ENCODE measurements at regions not wholly inside any gene's neighbourhood (a gene's known extent, or its start where the extent isn't known, plus 50 kb on each side); places are given as distances from the start of the nearest gene placed in this dataset.
"Not testable (repeated sequence)": the region's sequence is repeated elsewhere in the genome, so short reads cannot be mapped to it uniquely, and the experiment has no call there.

DNA sequence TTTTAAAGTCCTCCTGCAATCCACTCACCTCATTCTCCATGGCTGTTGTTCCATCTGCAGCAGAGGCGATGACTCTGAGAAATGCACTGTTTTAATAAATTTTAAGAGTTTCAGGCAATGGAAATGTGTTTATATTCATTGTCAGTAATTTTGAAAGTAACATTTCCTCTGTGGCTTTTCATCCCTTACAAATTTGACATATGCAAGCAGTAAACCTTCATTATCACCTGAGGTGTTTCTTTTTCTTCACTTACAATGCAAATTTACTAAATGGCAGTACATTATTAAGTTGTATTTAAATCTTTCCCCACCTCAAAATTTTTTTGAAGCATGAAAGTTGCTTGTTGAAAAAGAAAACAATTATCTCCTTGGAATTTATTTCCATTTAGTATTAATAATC is 136.9 kb downstream of the DIRAS2 start:
- no peak for DNase-seq (ENCODE audit: low read depth in 1 of 2, low spot score in 1 of 2)
- in situ Hi-C loops (cut with HindIII; ENCODE audit: low pct_unique_long_range_greater_than_20kb, low sequenced_read_pairs): no loop called here
- TF ChIP-seq JUND (IDR thresholded peaks at IDR 0.05; ENCODE audit: low read depth): no peak

DNA sequence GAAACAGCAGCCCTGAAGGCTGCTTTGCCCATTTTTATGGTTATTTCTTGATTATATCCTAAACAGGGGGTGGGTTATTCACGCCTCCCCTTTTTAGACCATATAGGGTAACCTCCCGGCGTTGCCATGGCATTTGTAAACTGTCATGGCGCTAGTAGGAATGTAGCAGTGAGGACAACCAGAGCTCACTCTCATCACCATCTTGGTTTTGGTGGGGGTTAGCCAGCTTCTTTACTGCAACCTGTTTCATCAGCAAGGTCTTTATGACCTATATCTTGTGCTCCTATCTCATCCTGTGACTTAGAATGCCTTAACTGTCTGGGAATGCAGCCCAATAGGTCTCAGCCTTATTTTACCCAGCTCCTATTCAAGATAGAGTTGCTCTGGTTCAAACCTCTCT is 136.2 kb downstream of the DIRAS2 start:
- DNase-seq (ENCODE audit: low read depth in 1 of 2, low spot score in 1 of 2); in situ Hi-C loops (cut with HindIII; ENCODE audit: low pct_unique_long_range_greater_than_20kb, low sequenced_read_pairs): not testable (repeated sequence)

- in situ Hi-C loops (cut with HindIII; ENCODE audit: low pct_unique_long_range_greater_than_20kb, low sequenced_read_pairs): no loop called here
- no peak for TF ChIP-seq JUND (IDR thresholded peaks at IDR 0.05; ENCODE audit: low read depth)
- no peak for DNase-seq (ENCODE audit: low read depth in 1 of 2, low spot score in 1 of 2)
These were observed 135.0 kb downstream of the DIRAS2 start for GRCh38 chr9:90507621-90508020.

GRCh38 chr9:90508940-90509339 is 133.7 kb downstream of the DIRAS2 start:
- in situ Hi-C loops (cut with HindIII; ENCODE audit: low pct_unique_long_range_greater_than_20kb, low sequenced_read_pairs): no loop called here
- DNase-seq (ENCODE audit: low read depth in 1 of 2, low spot score in 1 of 2): no peak
- no peak for TF ChIP-seq JUND (IDR thresholded peaks at IDR 0.05; ENCODE audit: low read depth)

- in situ Hi-C loops (cut with HindIII; ENCODE audit: low pct_unique_long_range_greater_than_20kb, low sequenced_read_pairs): no loop called here
- no peak for DNase-seq (ENCODE audit: low read depth in 1 of 2, low spot score in 1 of 2)
- no peak for TF ChIP-seq JUND (IDR thresholded peaks at IDR 0.05; ENCODE audit: low read depth)
These were observed 130.9 kb downstream of the DIRAS2 start for GRCh38 chr9:90511711-90512110.

- in situ Hi-C loops (cut with HindIII; ENCODE audit: low pct_unique_long_range_greater_than_20kb, low sequenced_read_pairs): no loop called here
- TF ChIP-seq JUND (IDR thresholded peaks at IDR 0.05; ENCODE audit: low read depth): no peak
- DNase-seq (ENCODE audit: low read depth in 1 of 2, low spot score in 1 of 2): no peak
These were observed 127.7 kb downstream of the DIRAS2 start for GRCh38 chr9:90514877-90515276.

GRCh38 chr9:90515510-90515909 is 127.1 kb downstream of the DIRAS2 start:
- in situ Hi-C loops (cut with HindIII; ENCODE audit: low pct_unique_long_range_greater_than_20kb, low sequenced_read_pairs): no loop called here
- no peak for DNase-seq (ENCODE audit: low read depth in 1 of 2, low spot score in 1 of 2)
- TF ChIP-seq JUND (IDR thresholded peaks at IDR 0.05; ENCODE audit: low read depth): no peak

- in situ Hi-C loops (cut with HindIII; ENCODE audit: low pct_unique_long_range_greater_than_20kb, low sequenced_read_pairs): no loop called here
- DNase-seq (ENCODE audit: low read depth in 1 of 2, low spot score in 1 of 2): peak in 1 of 2 experiments; percentile 60
- TF ChIP-seq JUND (IDR thresholded peaks at IDR 0.05; ENCODE audit: low read depth): no peak
These were observed 125.5 kb downstream of the DIRAS2 start for GRCh38 chr9:90517103-90517502.

GRCh38 chr9:90521811-90522570 is 120.6 kb downstream of the DIRAS2 start:
- TF ChIP-seq JUND (IDR thresholded peaks at IDR 0.05; ENCODE audit: low read depth): no peak
- in situ Hi-C loops (cut with HindIII; ENCODE audit: low pct_unique_long_range_greater_than_20kb, low sequenced_read_pairs): no loop called here
- DNase-seq (ENCODE audit: low read depth in 1 of 2, low spot score in 1 of 2): no peak

- TF ChIP-seq JUND (IDR thresholded peaks at IDR 0.05; ENCODE audit: low read depth): no peak
- in situ Hi-C loops (cut with HindIII; ENCODE audit: low pct_unique_long_range_greater_than_20kb, low sequenced_read_pairs): no loop called here
- DNase-seq (ENCODE audit: low read depth in 1 of 2, low spot score in 1 of 2): no peak
These were observed 118.7 kb downstream of the DIRAS2 start for GRCh38 chr9:90523958-90524357.

- in situ Hi-C loops (cut with HindIII; ENCODE audit: low pct_unique_long_range_greater_than_20kb, low sequenced_read_pairs): no loop called here
- peak in 1 of 2 experiments; percentile 14 for DNase-seq (ENCODE audit: low read depth in 1 of 2, low spot score in 1 of 2)
- TF ChIP-seq JUND (IDR thresholded peaks at IDR 0.05; ENCODE audit: low read depth): no peak
These were observed 116.2 kb downstream of the DIRAS2 start for GRCh38 chr9:90526386-90526785.

GRCh38 chr9:90536094-90536493 is 106.5 kb downstream of the DIRAS2 start:
- in situ Hi-C loops (cut with HindIII; ENCODE audit: low pct_unique_long_range_greater_than_20kb, low sequenced_read_pairs); DNase-seq (ENCODE audit: low read depth in 1 of 2, low spot score in 1 of 2): not testable (repeated sequence)

GRCh38 chr9:90538566-90538965 is 104.1 kb downstream of the DIRAS2 start:
- no peak for DNase-seq (ENCODE audit: low read depth in 1 of 2, low spot score in 1 of 2)
- no peak for TF ChIP-seq JUND (IDR thresholded peaks at IDR 0.05; ENCODE audit: low read depth)
- in situ Hi-C loops (cut with HindIII; ENCODE audit: low pct_unique_long_range_greater_than_20kb, low sequenced_read_pairs): no loop called here

DNA sequence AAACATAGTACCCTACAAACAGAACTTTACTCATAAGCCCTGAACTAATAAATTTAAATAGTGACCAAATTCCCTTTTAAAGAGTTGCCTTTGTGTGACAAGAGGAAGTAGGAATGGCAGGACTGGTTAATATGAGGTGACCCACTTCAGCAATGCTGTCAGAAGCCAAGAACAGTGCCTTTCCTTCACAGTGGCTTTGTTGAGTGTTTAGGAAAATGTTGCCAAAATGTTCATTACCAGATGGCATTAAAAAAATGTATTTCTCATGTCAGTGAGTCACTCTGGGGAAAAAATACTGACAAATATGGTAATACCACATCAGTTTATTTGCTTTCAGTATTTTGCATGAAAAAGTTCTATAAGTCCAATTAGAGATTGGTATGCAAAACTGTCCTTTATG is 103.3 kb downstream of the DIRAS2 start:
- in situ Hi-C loops (cut with HindIII; ENCODE audit: low pct_unique_long_range_greater_than_20kb, low sequenced_read_pairs): no loop called here
- no peak for TF ChIP-seq JUND (IDR thresholded peaks at IDR 0.05; ENCODE audit: low read depth)
- no peak for DNase-seq (ENCODE audit: low read depth in 1 of 2, low spot score in 1 of 2)
